ENCODE measurements at regions not wholly inside any gene's neighbourhood (a gene's known extent, or its start where the extent isn't known, plus 50 kb on each side); places are given as distances from the start of the nearest gene placed in this dataset.

DNA sequence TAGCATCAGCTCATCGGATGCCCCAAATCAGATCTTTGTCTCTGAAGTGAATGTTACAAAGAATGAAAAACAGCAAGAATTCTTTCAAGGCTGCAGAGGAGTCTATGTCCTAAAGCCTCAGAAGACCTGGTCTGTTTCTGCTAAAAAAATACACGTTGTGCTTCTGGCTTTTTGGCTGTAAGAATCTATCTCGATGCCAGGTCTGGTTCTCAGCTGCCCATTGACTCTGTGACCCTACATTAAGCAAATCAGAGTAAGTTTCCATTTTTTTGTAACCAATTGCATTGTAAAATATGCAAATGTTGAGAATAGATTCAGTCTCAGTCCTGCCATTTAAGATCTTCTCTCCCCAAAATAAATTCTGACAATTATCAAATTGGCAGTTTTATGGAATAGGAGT is 705.4 kb downstream of the RFPL4B start:
- TF ChIP-seq CTCF (IDR thresholded peaks at IDR 0.05; ENCODE audit: extremely low read depth, missing control alignments) = no peak
- DNase-seq (ENCODE audit: low spot score) = no peak

GRCh38 chr6:113055061-113055460 is 707.9 kb downstream of the RFPL4B start:
- no peak for DNase-seq (ENCODE audit: low spot score)
- TF ChIP-seq CTCF (IDR thresholded peaks at IDR 0.05; ENCODE audit: extremely low read depth, missing control alignments) = no peak

GRCh38 chr6:113055998-113056397 is 708.9 kb downstream of the RFPL4B start:
- no peak for DNase-seq (ENCODE audit: low spot score)
- TF ChIP-seq CTCF (IDR thresholded peaks at IDR 0.05; ENCODE audit: extremely low read depth, missing control alignments) = no peak

- TF ChIP-seq CTCF (IDR thresholded peaks at IDR 0.05; ENCODE audit: extremely low read depth, missing control alignments) = no peak
- no peak for DNase-seq (ENCODE audit: low spot score)
Observed at GRCh38 chr6:113057567-113058053, 710.5 kb downstream of the RFPL4B start.

DNA sequence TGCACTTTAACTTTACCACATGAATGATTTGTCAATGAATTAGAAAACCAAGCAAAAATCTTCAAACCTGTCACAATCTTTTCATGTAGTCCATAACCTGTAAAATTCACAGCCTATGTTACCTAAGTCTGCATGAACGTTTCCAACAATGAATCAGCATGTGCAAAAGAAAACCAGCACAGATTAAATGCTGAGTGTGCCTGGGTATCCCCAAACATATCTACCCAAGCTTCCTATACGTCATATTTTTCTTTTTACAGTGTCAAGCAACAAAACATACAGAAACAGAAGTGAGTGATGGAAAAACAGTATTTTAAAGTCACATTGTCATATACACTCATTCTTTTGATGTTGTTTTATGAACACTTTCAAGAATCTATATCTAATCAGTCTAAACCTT is 713.5 kb downstream of the RFPL4B start:
- no peak for TF ChIP-seq CTCF (IDR thresholded peaks at IDR 0.05; ENCODE audit: extremely low read depth, missing control alignments)
- no peak for DNase-seq (ENCODE audit: low spot score)

DNA sequence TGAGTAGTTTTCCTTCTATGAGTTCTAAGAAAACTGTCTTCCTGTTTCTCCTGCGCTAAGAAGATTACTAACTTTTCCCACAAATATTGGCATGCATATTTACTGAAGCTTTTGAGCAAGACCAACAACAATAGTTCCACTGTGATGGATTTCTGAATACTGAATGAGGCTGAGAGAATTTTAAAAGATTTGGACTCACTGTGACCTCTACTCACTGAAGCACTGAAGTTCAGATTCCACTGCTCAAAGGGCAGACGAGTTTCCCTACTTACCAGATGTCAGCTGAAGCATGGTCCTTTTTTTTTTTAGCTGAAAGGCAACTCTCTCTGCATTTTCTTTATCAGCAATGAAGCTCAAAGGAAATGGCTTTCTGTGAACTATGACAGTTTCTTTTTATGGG is 718.5 kb downstream of the RFPL4B start:
- no peak for TF ChIP-seq CTCF (IDR thresholded peaks at IDR 0.05; ENCODE audit: extremely low read depth, missing control alignments)
- DNase-seq (ENCODE audit: low spot score) = no peak

GRCh38 chr6:113067612-113068275 is 720.6 kb downstream of the RFPL4B start:
- DNase-seq (ENCODE audit: low spot score) = no peak
- no peak for TF ChIP-seq CTCF (IDR thresholded peaks at IDR 0.05; ENCODE audit: extremely low read depth, missing control alignments)

Data from GM20000 (cell line).